Natural killer cell (primary cell): ENCODE measurements at regions not wholly inside any gene's neighbourhood (a gene's known extent, or its start where the extent isn't known, plus 50 kb on each side); places are given as distances from the start of the nearest gene placed in this dataset.
A peak's percentile ranks its signal among the peaks of the same experiment; 100 is the strongest.

Experiments used
- ATAC-seq, 3 donors: fragments of 150-1000 bp in 2 of 3; fragments of 200-7000 bp in 1 of 3; cut with Tn5 transposase; 1 replicate in 1 of 3; 2 replicates in 2 of 3; pipeline ENCODE4 v1.10.0; 2021; ENCODE audit warnings: mild to moderate bottlenecking in 2 of 3, moderate library complexity in 2 of 3
- DNase-seq, 2 donors: peaks; one replicate each; pipeline versions ENCODE4 v3.0.0 to v3.0.0-alpha.2; 2013 to 2021; ENCODE audit warnings: mixed read lengths in 1 of 2
- H3K27ac ChIP-seq: one replicate; pipeline ENCODE4 v1.5.1; 2013; ENCODE audit warnings: mild to moderate bottlenecking, low read length
- H3K27me3 ChIP-seq: one replicate; pipeline ENCODE4 v1.6.1; 2013; ENCODE audit warnings: low read length; ENCODE audit not compliant: control insufficient read depth, insufficient read depth
- H3K36me3 ChIP-seq: one replicate; pipeline ENCODE4 v1.6.1; 2013; ENCODE audit warnings: low read length; ENCODE audit not compliant: control insufficient read depth, insufficient read depth
- H3K4me1 ChIP-seq: one replicate; pipeline ENCODE4 v1.6.1; 2013; ENCODE audit warnings: low read length; ENCODE audit not compliant: control insufficient read depth, insufficient read depth
- H3K4me3 ChIP-seq: one replicate; pipeline ENCODE4 v1.5.1; 2013; ENCODE audit warnings: low read length
- H3K9me3 ChIP-seq: one replicate; pipeline ENCODE4 v1.6.1; 2013; ENCODE audit warnings: low read length; ENCODE audit not compliant: control insufficient read depth, insufficient read depth
- H3K27ac Mint-ChIP-seq, 2 donors: one replicate each; pipeline ENCODE4 v1.8.0; 2022; ENCODE audit warnings: mild to moderate bottlenecking in 2 of 2, mixed read lengths in 2 of 2, moderate library complexity in 1 of 2
- H3K27me3 Mint-ChIP-seq, 2 donors: one replicate each; pipeline ENCODE4 v1.8.0; 2022; ENCODE audit warnings: low read depth in 2 of 2, mixed read lengths in 2 of 2
- H3K36me3 Mint-ChIP-seq: one replicate; pipeline ENCODE4 v1.8.0; 2022; ENCODE audit warnings: mixed read lengths
- H3K4me1 Mint-ChIP-seq, 2 donors: one replicate each; pipeline ENCODE4 v1.8.0; 2022; ENCODE audit warnings: mixed read lengths in 2 of 2
- H3K4me3 Mint-ChIP-seq: one replicate; pipeline ENCODE4 v1.8.0; 2022; ENCODE audit warnings: mild to moderate bottlenecking, moderate library complexity, mixed read lengths
- H3K9me3 Mint-ChIP-seq, 2 donors: one replicate each; pipeline ENCODE4 v1.8.0; 2022; ENCODE audit warnings: mixed read lengths in 2 of 2
- WGBS: methylation state at CpG from one replicate; pipeline ENCODE4 v1.1.7; 2013; ENCODE audit warnings: missing lambda C conversion rate; ENCODE audit not compliant: insufficient coverage; 5-methylcytosine and 5-hydroxymethylcytosine counted together
- intact Hi-C: fragments of 100-400 bp; cut with micrococcal nuclease; formaldehyde crosslinking; loops from one replicate; pipeline ENCODE4 v1.14.2; 2022
- TF ChIP-seq, protein P1 (sequence below): fragments of 200-600 bp; IDR thresholded peaks from one replicate; pipeline ENCODE4 v1.8.0; 2022; ENCODE audit warnings: antibody characterized with exemption

DNA sequence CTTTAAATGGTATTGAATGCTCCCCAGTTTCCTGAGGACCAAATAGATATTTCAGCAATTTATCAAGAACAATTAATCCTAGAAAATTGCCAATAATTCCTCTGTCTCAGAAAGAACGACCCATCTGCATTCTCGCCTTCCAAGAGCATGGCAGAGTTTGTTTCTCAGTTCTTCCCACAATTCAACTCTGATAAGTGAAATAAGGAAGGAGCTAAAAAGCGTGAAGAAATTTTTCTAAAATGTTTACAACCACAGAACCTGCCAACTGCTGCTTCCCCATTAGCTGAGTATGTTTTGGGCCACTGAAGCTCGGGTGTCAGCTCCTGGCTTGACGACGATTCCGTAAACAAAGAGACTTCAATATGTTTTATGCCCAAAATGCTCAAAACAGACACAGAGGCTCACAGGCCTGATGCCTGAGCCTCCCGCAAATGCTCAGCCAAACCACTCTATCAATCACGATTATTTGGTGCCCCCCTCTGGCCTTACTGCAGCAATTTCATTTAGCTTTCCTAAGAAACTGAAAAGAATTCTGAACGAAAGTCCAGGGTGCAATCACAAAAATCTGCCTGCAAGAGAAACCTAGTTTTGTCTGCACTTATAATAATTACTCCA is 259.2 kb upstream of the CCDC54 start:
- no peaks in the 10 kb centered on the region for H3K9me3 Mint-ChIP-seq
- ATAC-seq (no peak), DNase-seq (peak in 1 of 2 donors; percentile 11)
- intact Hi-C loops, result no loop called here
- TF ChIP-seq, protein P1, sequence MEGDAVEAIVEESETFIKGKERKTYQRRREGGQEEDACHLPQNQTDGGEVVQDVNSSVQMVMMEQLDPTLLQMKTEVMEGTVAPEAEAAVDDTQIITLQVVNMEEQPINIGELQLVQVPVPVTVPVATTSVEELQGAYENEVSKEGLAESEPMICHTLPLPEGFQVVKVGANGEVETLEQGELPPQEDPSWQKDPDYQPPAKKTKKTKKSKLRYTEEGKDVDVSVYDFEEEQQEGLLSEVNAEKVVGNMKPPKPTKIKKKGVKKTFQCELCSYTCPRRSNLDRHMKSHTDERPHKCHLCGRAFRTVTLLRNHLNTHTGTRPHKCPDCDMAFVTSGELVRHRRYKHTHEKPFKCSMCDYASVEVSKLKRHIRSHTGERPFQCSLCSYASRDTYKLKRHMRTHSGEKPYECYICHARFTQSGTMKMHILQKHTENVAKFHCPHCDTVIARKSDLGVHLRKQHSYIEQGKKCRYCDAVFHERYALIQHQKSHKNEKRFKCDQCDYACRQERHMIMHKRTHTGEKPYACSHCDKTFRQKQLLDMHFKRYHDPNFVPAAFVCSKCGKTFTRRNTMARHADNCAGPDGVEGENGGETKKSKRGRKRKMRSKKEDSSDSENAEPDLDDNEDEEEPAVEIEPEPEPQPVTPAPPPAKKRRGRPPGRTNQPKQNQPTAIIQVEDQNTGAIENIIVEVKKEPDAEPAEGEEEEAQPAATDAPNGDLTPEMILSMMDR, result no peak
- no peaks in the 10 kb centered on the region for H3K27me3 ChIP-seq
- no peak overlapping the region for H3K4me3 Mint-ChIP-seq
- no peaks in the 10 kb centered on the region for H3K36me3 ChIP-seq
- no peaks in the 10 kb centered on the region for H3K4me1 ChIP-seq
- H3K36me3 Mint-ChIP-seq, result no peaks in the 10 kb centered on the region
- no peak overlapping the region for H3K27ac ChIP-seq
- WGBS, result 6% methylated on average over 7 of the region's 10 CpGs
- H3K4me1 Mint-ChIP-seq, result no peaks in the 10 kb centered on the region
- H3K27me3 Mint-ChIP-seq, result no peaks in the 10 kb centered on the region
- no peak overlapping the region for H3K4me3 ChIP-seq
- no peak overlapping the region for H3K27ac Mint-ChIP-seq
- no peaks in the 10 kb centered on the region for H3K9me3 ChIP-seq

DNA sequence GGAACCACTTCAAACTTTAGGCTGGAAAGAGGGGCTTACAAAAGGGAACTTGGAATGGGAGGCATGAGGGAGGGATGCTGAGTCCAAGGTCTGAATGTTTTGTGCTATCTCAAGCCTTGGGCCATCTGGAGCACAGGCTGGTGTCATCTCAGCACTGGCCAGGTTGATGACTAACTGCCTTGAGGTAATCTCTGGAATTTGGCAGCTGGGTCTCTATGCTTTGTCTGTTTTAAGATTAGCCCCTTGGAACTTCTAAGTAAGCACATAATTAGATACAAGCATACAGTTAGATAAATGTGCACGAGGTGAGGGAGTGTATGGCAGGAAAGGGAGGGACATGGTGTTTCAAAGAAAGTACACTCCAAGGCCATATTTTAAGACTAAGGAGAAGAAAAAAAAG is 252.4 kb upstream of the CCDC54 start:
- Mint-ChIP-seq H3K36me3 (no peaks in the 10 kb centered on the region), H3K27me3 (peaks cover 0 to 7% of the 10 kb centered on the region in 2 donors), H3K4me1 (no peaks in the 10 kb centered on the region), H3K4me3 (no peak overlapping the region), H3K27ac (no peak overlapping the region), H3K9me3 (peaks cover 0 to under 1% of the 10 kb centered on the region in 2 donors)
- Histone ChIP-seq H3K9me3 (no peaks in the 10 kb centered on the region), H3K4me1 (no peaks in the 10 kb centered on the region), H3K4me3 (no peak overlapping the region), H3K36me3 (no peaks in the 10 kb centered on the region), H3K27me3 (no peaks in the 10 kb centered on the region), H3K27ac (no peak overlapping the region)
- intact Hi-C loops, result no loop called here
- DNase-seq, result no peak
- ATAC-seq, result no peak
- TF ChIP-seq, protein P1, result no peak
- 86% methylated on average over 1 of the region's 1 CpG for WGBS

- Mint-ChIP-seq H3K4me3 (no peak overlapping the region), H3K4me1 (no peaks in the 10 kb centered on the region), H3K27me3 (peaks cover 0 to 7% of the 10 kb centered on the region in 2 donors), H3K36me3 (no peaks in the 10 kb centered on the region), H3K27ac (no peak overlapping the region), H3K9me3 (peaks cover 5 to 9% of the 10 kb centered on the region in 2 donors)
- H3K9me3 ChIP-seq, result no peaks in the 10 kb centered on the region
- 23% methylated on average over 3 of the region's 3 CpGs for WGBS
- H3K27ac ChIP-seq, result no peak overlapping the region
- TF ChIP-seq, protein P1, result no peak
- DNase-seq, result no peak
- no peaks in the 10 kb centered on the region for H3K27me3 ChIP-seq
- H3K4me1 ChIP-seq, result no peaks in the 10 kb centered on the region
- no peaks in the 10 kb centered on the region for H3K36me3 ChIP-seq
- H3K4me3 ChIP-seq, result no peak overlapping the region
- ATAC-seq, result no peak
- intact Hi-C loops, result no loop called here
These were observed 248.3 kb upstream of the CCDC54 start for GRCh38 chr3:107128946-107129345.

- H3K4me1 ChIP-seq, result no peaks in the 10 kb centered on the region
- H3K9me3 Mint-ChIP-seq, result peaks cover 5 to 9% of the 10 kb centered on the region in 2 donors
- no peaks in the 10 kb centered on the region for H3K9me3 ChIP-seq
- H3K4me3 ChIP-seq, result no peak overlapping the region
- intact Hi-C loops, result no loop called here
- no peaks in the 10 kb centered on the region for H3K36me3 ChIP-seq
- H3K4me3 Mint-ChIP-seq, result no peak overlapping the region
- DNase-seq, result no peak
- H3K27me3 Mint-ChIP-seq, result peaks cover 0 to 2% of the 10 kb centered on the region in 2 donors
- H3K27ac ChIP-seq, result no peak overlapping the region
- peak in 1 of 3 donors; percentile 24 for ATAC-seq
- 93% methylated on average over 6 of the region's 6 CpGs for WGBS
- no peak overlapping the region for H3K27ac Mint-ChIP-seq
- H3K36me3 Mint-ChIP-seq, result no peaks in the 10 kb centered on the region
- no peaks in the 10 kb centered on the region for H3K27me3 ChIP-seq
- H3K4me1 Mint-ChIP-seq, result no peaks in the 10 kb centered on the region
- TF ChIP-seq, protein P1, result no peak
These were observed 247.0 kb upstream of the CCDC54 start for GRCh38 chr3:107130089-107130700.
